ENCODE measurements at regions not wholly inside any gene's neighbourhood (a gene's known extent, or its start where the extent isn't known, plus 50 kb on each side); places are given as distances from the start of the nearest gene placed in this dataset.
A peak's percentile ranks its signal among the peaks of the same experiment; 100 is the strongest.

DNA sequence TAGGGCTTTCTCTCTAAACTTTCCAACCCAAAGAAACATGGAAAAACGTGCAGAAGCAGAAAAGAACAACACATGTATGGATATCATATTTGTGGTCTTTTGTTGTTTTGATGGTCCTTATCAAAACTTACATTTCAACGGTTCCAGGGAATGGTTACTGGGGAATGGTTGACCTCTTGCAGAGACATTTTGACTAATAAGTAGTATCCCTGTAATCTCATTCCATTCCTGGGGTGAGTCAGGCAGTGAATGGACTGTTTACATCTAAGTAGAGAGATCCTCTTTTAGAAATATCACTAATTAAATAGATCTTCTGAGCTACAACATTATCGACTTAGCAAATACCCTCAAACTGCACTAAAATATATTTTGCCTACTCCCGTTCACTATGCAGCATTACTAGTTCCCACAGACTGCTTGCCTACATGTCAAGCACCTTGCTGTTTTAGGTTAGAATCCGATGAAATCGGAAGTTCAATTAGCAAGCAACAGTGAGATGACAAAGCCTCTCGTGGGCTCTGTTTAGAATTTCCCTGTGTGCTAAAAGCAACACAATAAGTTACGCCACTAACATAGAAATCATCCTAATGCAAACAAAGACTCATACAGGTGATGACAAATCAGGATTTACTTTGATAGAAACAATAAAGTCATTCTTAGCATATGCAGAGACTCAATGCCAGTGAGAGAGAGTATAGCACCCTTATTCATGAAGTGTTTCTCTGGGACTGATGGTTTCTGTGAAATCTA is 797.7 kb upstream of the ARGLU1 start:
- DNase-seq, result no peak

DNA sequence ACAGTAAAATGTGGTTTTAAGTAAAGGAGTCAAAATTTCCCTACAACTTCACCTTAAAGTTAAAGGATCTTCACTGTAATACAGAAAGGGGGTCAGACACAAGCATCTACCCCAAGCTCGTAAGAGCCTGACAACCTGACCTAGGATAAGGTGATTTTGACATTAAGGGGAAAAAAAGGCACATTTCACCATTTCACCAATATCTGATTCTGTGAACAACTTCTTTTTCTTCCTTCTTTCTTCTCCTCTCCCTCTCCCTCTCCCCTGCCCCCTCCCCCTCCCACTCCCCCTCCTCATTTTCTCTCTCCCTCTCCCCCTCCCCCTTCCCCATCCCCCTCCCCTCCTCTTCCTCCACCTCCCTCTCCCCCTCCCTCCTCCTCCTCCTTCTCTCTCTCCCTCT is 796.7 kb upstream of the ARGLU1 start:
- no peak for DNase-seq

DNA sequence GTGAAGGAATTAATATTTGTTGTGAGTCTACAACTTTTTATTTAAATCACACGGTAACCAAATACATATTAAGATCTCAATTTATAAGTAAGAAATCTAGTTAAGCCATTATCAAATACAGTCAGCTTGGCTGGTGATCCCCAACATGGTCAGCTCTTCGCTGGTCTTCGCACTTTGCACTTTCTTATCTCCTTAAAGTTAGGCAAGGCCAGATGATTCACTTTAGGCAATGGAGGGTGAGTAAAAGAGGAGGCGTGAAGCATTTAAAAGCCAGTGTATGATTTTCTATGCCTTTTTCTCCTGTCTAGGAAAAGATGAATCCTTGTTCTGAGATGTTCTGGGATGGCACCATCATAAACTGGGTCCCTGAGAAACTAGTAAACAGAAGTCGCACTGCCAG is 793.7 kb upstream of the ARGLU1 start:
- DNase-seq, result no peak

GRCh38 chr13:107360010-107360409 is 792.1 kb upstream of the ARGLU1 start:
- DNase-seq, result no peak

GRCh38 chr13:107358866-107359265 is 790.9 kb upstream of the ARGLU1 start:
- DNase-seq, result no peak

DNA sequence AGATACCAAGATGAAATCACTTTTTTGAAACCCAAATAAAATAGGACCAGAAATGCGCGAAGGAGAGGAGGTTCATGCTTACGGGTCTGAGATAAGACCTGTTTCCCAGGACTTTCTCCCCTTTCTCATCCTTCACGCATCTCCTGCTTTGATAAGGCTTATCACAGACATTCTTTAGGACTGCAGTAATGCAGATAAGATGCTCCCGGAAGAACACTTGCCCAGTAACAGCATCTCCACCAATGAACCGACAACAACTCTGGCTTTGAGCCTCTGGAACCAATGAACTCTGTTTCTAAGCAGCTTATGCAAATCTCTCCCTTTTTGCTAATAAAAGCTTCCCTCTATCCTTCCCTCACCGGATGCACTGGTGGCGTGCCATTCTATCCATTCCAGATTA is 783.4 kb upstream of the ARGLU1 start:
- no peak for DNase-seq

- no peak for DNase-seq
Measured at GRCh38 chr13:107348925-107349324, 781.0 kb upstream of the ARGLU1 start.

- no peak for DNase-seq
Measured at GRCh38 chr13:107348471-107348870, 780.5 kb upstream of the ARGLU1 start.

- no peak for DNase-seq
Measured at GRCh38 chr13:107347641-107348369, 779.9 kb upstream of the ARGLU1 start.

DNA sequence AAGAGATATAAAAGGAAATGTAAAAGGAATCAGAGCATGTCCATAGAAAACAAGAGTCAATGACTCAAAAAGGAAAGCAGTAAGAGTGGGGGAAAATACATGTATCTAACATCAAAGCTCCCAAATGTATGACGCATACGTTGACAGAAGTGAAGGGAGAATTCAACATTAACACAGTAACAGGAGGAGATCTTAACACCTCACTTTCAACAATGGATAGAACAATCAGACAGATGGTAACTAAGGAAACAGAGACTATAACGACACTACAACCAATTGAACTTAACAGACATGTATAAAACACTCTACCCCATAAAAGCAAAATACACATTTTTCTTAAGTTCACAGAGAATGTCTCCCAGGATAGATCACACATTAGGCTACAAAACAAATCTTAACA is 774.8 kb upstream of the ARGLU1 start:
- no peak for DNase-seq

- no peak for DNase-seq
Measured at GRCh38 chr13:107339209-107339608, 771.3 kb upstream of the ARGLU1 start.

- no peak for DNase-seq
Measured at GRCh38 chr13:107332188-107332587, 764.3 kb upstream of the ARGLU1 start.

- DNase-seq, result no peak
Measured at GRCh38 chr13:107331359-107331758, 763.4 kb upstream of the ARGLU1 start.

GRCh38 chr13:107330484-107330883 is 762.5 kb upstream of the ARGLU1 start:
- no peak for DNase-seq

GRCh38 chr13:107329991-107330390 is 762.1 kb upstream of the ARGLU1 start:
- peak; percentile 32 for DNase-seq

- DNase-seq, result no peak
Measured at GRCh38 chr13:107324416-107325204, 756.7 kb upstream of the ARGLU1 start.

DNA sequence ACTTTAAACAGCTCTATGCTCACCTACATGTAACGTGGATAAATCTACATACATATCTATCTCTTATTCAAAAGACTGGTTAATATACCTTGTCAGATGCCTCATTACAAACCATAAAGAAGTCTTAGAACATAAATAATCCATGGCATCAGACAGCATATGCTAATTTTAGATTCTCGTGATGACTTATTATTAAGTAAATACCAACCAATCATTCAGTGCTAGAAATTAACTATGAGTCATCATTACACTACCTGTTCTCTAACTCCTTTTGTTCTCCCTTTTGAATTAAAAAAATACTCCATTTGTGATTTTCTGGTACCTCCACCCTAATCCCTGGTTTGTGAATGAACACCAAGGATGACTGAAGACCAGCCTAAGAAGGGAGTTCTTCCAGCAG is 754.3 kb upstream of the ARGLU1 start:
- no peak for DNase-seq

DNA sequence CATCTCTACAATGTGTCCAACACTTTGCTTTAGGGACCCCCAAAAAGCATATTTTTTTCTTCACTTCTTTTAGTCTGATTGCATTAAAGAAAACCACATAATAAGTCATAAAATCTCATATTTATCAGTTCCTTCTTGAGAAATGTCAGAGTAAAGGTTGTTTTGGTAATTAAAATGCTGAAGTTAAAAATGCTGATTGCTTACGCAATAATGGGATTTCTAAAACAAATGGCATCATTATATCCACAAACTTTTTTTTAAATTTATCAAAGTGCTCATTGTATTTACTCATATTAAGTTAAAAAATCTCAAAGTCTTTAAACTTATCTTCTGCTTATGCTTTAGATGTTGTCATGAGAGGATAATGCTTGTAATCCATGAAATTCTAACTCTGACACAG is 737.2 kb upstream of the ARGLU1 start:
- no peak for DNase-seq

- DNase-seq, result no peak
Measured at GRCh38 chr13:107301724-107302374, 733.9 kb upstream of the ARGLU1 start.

GRCh38 chr13:107299717-107300116 is 731.8 kb upstream of the ARGLU1 start:
- DNase-seq, result no peak

- DNase-seq, result no peak
Measured at GRCh38 chr13:107296804-107297203, 728.9 kb upstream of the ARGLU1 start.

DNA sequence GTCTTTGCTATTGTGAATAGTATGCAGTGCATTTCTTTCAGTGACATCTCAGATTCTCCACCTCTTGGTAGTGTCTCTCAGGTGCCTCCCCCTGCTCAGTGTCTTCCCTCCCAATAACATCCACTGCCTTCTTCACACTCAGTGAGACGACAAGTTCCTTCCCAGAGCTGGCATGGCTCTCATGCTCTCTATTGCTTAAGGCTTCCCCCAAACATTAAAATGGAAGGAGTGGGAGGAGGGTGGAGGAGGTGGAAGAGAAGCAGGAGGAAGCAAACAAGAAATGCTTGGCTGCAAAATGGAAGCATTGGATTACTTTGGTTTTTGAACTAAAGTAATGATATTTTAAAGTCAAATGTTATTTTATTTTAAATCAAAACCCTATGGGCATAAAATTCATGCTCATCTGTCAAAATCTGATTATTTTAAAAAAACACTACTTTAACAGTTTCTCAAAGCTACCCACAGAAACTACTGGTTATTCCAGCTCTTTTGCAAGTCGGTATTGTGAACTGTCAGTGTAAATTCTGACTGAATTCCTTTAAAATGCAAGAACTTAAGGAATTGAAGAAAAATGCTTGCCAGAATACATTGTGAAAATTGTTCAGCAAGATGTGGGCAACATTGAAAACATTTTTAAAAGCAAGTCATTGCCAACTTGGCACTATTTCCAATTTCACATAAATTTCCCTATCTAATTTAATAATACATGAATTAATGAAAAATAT is 727.6 kb upstream of the ARGLU1 start:
- no peak for DNase-seq

DNA sequence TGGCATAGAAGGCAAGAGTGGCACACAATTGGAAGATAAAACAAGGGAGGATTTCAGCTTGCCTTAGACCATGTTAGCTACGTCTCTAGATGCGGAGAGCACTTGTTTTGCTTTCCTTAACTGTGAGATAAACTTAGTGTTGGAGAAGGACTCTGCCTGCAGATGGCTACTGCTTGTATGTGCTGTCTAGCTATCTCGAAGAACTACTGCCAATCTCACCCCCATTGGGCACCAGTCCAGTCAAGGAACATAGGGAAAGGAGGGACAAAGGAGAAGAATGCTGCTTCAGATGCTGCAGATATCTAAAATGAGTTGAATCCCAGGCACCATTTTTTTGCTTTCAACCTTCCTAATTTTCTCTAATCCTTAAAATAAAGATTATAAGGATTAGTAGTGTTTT is 726.0 kb upstream of the ARGLU1 start:
- DNase-seq, result no peak

Data from NCI-H187 treated with DMSO at 0.1 percent for 48 hours (cell line).